ENCODE measurements at regions not wholly inside any gene's neighbourhood (a gene's known extent, or its start where the extent isn't known, plus 50 kb on each side); places are given as distances from the start of the nearest gene placed in this dataset.
"Not testable (repeated sequence)": the region's sequence is repeated elsewhere in the genome, so short reads cannot be mapped to it uniquely, and the experiment has no call there.

GRCh38 chr4:3605491-3605890, 73.3 kb upstream of the LRPAP1 start:
- H3K4me1 ChIP-seq, result no peaks in the 10 kb centered on the region
- H3K4me3 ChIP-seq, result no peak overlapping the region
- no peaks in the 10 kb centered on the region for H3K36me3 ChIP-seq
- no peak for TF ChIP-seq CTCF (IDR thresholded peaks at IDR 0.05; ENCODE audit: borderline replicate concordance)
- no peak for DNase-seq
- H3K9me3 ChIP-seq (replicated peaks), result peaks cover 5% of the 10 kb centered on the region
- no peak overlapping the region for H3K27ac ChIP-seq (replicated peaks)
- intact Hi-C loops (cut with micrococcal nuclease), result no loop called here
- H3K27me3 ChIP-seq (ENCODE audit: low read depth), result peaks cover 36% of the 10 kb centered on the region

GRCh38 chr4:3602886-3603645, 70.8 kb upstream of the LRPAP1 start:
- H3K36me3 ChIP-seq; H3K4me3 ChIP-seq; intact Hi-C loops (cut with micrococcal nuclease); H3K9me3 ChIP-seq (replicated peaks); H3K4me1 ChIP-seq; H3K27ac ChIP-seq (replicated peaks); DNase-seq: not testable (repeated sequence)
- H3K27me3 ChIP-seq (ENCODE audit: low read depth), result peaks cover 36% of the 10 kb centered on the region

GRCh38 chr4:3601992-3602391, 69.8 kb upstream of the LRPAP1 start:
- no peak for DNase-seq
- intact Hi-C loops (cut with micrococcal nuclease), result no loop called here

GRCh38 chr4:3601108-3601690, 69.0 kb upstream of the LRPAP1 start:
- H3K27me3 ChIP-seq (ENCODE audit: low read depth), result peaks cover 40% of the 10 kb centered on the region
- H3K4me1 ChIP-seq; DNase-seq; H3K36me3 ChIP-seq; H3K9me3 ChIP-seq (replicated peaks); H3K27ac ChIP-seq (replicated peaks); H3K4me3 ChIP-seq; intact Hi-C loops (cut with micrococcal nuclease): not testable (repeated sequence)

More at GRCh38 chr4:3601992-3602391, 69.8 kb upstream of the LRPAP1 start:
- Histone ChIP-seq H3K4me3 (no peak overlapping the region), H3K36me3 (no peaks in the 10 kb centered on the region), H3K27me3 (ENCODE audit: low read depth) (peaks cover 40% of the 10 kb centered on the region), H3K4me1 (no peaks in the 10 kb centered on the region), H3K27ac (replicated peaks) (no peak overlapping the region), H3K9me3 (replicated peaks) (peaks cover 5% of the 10 kb centered on the region)
- no peak for TF ChIP-seq CTCF (IDR thresholded peaks at IDR 0.05; ENCODE audit: borderline replicate concordance)

- Histone ChIP-seq H3K27me3 (ENCODE audit: low read depth) (peaks cover 37% of the 10 kb centered on the region), H3K36me3 (no peaks in the 10 kb centered on the region), H3K9me3 (replicated peaks) (peaks cover 5% of the 10 kb centered on the region), H3K4me3 (no peak overlapping the region), H3K27ac (replicated peaks) (no peak overlapping the region), H3K4me1 (no peaks in the 10 kb centered on the region)
- intact Hi-C loops (cut with micrococcal nuclease), result no loop called here
- no peak for TF ChIP-seq CTCF (IDR thresholded peaks at IDR 0.05; ENCODE audit: borderline replicate concordance)
- no peak for DNase-seq
Observed at GRCh38 chr4:3599951-3600350, 67.7 kb upstream of the LRPAP1 start.

- intact Hi-C loops (cut with micrococcal nuclease), result no loop called here
- no peaks in the 10 kb centered on the region for H3K36me3 ChIP-seq
- H3K27ac ChIP-seq (replicated peaks), result no peak overlapping the region
- H3K27me3 ChIP-seq (ENCODE audit: low read depth), result peaks cover 35% of the 10 kb centered on the region
- no peak overlapping the region for H3K4me3 ChIP-seq
- no peaks in the 10 kb centered on the region for H3K4me1 ChIP-seq
- peaks cover 5% of the 10 kb centered on the region for H3K9me3 ChIP-seq (replicated peaks)
- no peak for DNase-seq
- no peak for TF ChIP-seq CTCF (IDR thresholded peaks at IDR 0.05; ENCODE audit: borderline replicate concordance)
Observed at GRCh38 chr4:3598695-3599227, 66.5 kb upstream of the LRPAP1 start.

- H3K9me3 ChIP-seq (replicated peaks); H3K27ac ChIP-seq (replicated peaks); H3K36me3 ChIP-seq; H3K4me1 ChIP-seq; intact Hi-C loops (cut with micrococcal nuclease); H3K4me3 ChIP-seq; DNase-seq: not testable (repeated sequence)
- peaks cover 27% of the 10 kb centered on the region for H3K27me3 ChIP-seq (ENCODE audit: low read depth)
Observed at GRCh38 chr4:3597896-3598505, 65.8 kb upstream of the LRPAP1 start.

- H3K27ac ChIP-seq (replicated peaks); H3K4me3 ChIP-seq; H3K36me3 ChIP-seq; H3K9me3 ChIP-seq (replicated peaks); intact Hi-C loops (cut with micrococcal nuclease); DNase-seq; H3K4me1 ChIP-seq: not testable (repeated sequence)
- H3K27me3 ChIP-seq (ENCODE audit: low read depth), result peaks cover 22% of the 10 kb centered on the region
Observed at GRCh38 chr4:3596957-3597733, 64.9 kb upstream of the LRPAP1 start.
